H9 (cell line): ENCODE measurements at regions not wholly inside any gene's neighbourhood (a gene's known extent, or its start where the extent isn't known, plus 50 kb on each side); places are given as distances from the start of the nearest gene placed in this dataset.

Experiments
- DNase-seq: peaks from one replicate; pipeline ENCODE4 v3.0.0-alpha.2; 2017
- H2AFZ ChIP-seq: one replicate; pipeline ENCODE4 v1.6.1; 2013; ENCODE audit warnings: mild to moderate bottlenecking, low read length, control low read depth, moderate library complexity
- H2AK5ac ChIP-seq: 2 replicates; pipeline ENCODE4 v1.6.1; 2013; ENCODE audit warnings: low read length, control low read depth, mixed read lengths; ENCODE audit not compliant: insufficient read length
- H2BK120ac ChIP-seq: one replicate; pipeline ENCODE4 v1.6.1; 2013; ENCODE audit warnings: low read depth, mild to moderate bottlenecking, low read length, control low read depth, inconsistent platforms; ENCODE audit not compliant: poor library complexity, severe bottlenecking
- H2BK12ac ChIP-seq: 2 replicates; pipeline ENCODE4 v1.6.1; 2013; ENCODE audit warnings: low read length, control low read depth, mixed read lengths, low read depth; ENCODE audit not compliant: insufficient read length
- H2BK15ac ChIP-seq: 2 replicates; pipeline ENCODE4 v1.6.1; 2013; ENCODE audit warnings: low read depth, low read length, control low read depth
- H2BK20ac ChIP-seq: one replicate; pipeline ENCODE4 v1.6.1; 2013; ENCODE audit warnings: low read depth, mild to moderate bottlenecking, low read length, control low read depth, inconsistent platforms; ENCODE audit not compliant: poor library complexity, severe bottlenecking
- H2BK5ac ChIP-seq: 2 replicates; pipeline ENCODE4 v1.6.1; 2013; ENCODE audit warnings: low read length, control low read depth, mixed read lengths; ENCODE audit not compliant: insufficient read length
- H3K14ac ChIP-seq: 2 replicates; pipeline ENCODE4 v1.6.1; 2013; ENCODE audit warnings: low read length, control low read depth; ENCODE audit not compliant: insufficient read depth
- H3K18ac ChIP-seq: 2 replicates; pipeline ENCODE4 v1.6.1; 2013; ENCODE audit warnings: low read depth, mild to moderate bottlenecking, mixed read lengths, low read length, control low read depth; ENCODE audit not compliant: insufficient read length
- H3K23ac ChIP-seq: 2 replicates; pipeline ENCODE4 v1.6.1; 2013; ENCODE audit warnings: low read length, control low read depth, mixed read lengths, low read depth; ENCODE audit not compliant: insufficient read length
- H3K23me2 ChIP-seq: 2 replicates; pipeline ENCODE4 v1.6.1; 2013; ENCODE audit warnings: low read depth, mild to moderate bottlenecking, mixed read lengths, low read length, control low read depth; ENCODE audit not compliant: insufficient read length, poor library complexity, severe bottlenecking
- H3K27ac ChIP-seq: 2 replicates; pipeline ENCODE4 v1.5.1; 2013; ENCODE audit warnings: low read length, control low read depth, mixed read lengths, low read depth; ENCODE audit not compliant: insufficient read length
- H3K27me3 ChIP-seq: 2 replicates; pipeline ENCODE4 v1.6.1; 2013; ENCODE audit warnings: low read length, control low read depth, inconsistent platforms; ENCODE audit not compliant: insufficient read depth
- H3K4ac ChIP-seq: 2 replicates; pipeline ENCODE4 v1.6.1; 2013; ENCODE audit warnings: low read depth, mild to moderate bottlenecking, control low read depth, inconsistent platforms, low read length, moderate library complexity
- H3K4me1 ChIP-seq: 2 replicates; pipeline ENCODE4 v1.6.1; 2013; ENCODE audit warnings: low read length, control low read depth, inconsistent platforms; ENCODE audit not compliant: insufficient read depth
- H3K4me2 ChIP-seq: 2 replicates; pipeline ENCODE4 v1.6.1; 2013; ENCODE audit warnings: low read length, control low read depth, mixed read lengths; ENCODE audit not compliant: insufficient read length, insufficient read depth
- H3K56ac ChIP-seq: 2 replicates; pipeline ENCODE4 v1.6.1; 2013; ENCODE audit warnings: low read depth, mild to moderate bottlenecking, mixed read lengths, low read length, control low read depth; ENCODE audit not compliant: insufficient read length
- H3K79me1 ChIP-seq: 2 replicates; pipeline ENCODE4 v1.6.1; 2013; ENCODE audit warnings: low read depth, mild to moderate bottlenecking, moderate library complexity, low read length, control low read depth, inconsistent platforms; ENCODE audit not compliant: insufficient read depth, poor library complexity, severe bottlenecking
- H3K79me2 ChIP-seq: 2 replicates; pipeline ENCODE4 v1.6.1; 2013; ENCODE audit warnings: low read length, control low read depth, inconsistent platforms; ENCODE audit not compliant: insufficient read depth
- H3K9ac ChIP-seq: 2 replicates; pipeline ENCODE4 v1.6.1; 2013; ENCODE audit warnings: low read length, control low read depth, mixed read lengths; ENCODE audit not compliant: insufficient read length; ENCODE audit errors: extremely low read depth
- H3K9me3 ChIP-seq: one replicate; pipeline ENCODE4 v1.6.1; 2013; ENCODE audit warnings: low read depth, low read length, inconsistent platforms; ENCODE audit not compliant: control insufficient read depth
- H3T11ph ChIP-seq: one replicate; pipeline ENCODE4 v1.6.1; 2013; ENCODE audit warnings: mild to moderate bottlenecking, low read length, control low read depth, inconsistent platforms
- H4K20me1 ChIP-seq: one replicate; pipeline ENCODE4 v1.6.1; 2013; ENCODE audit not compliant: control insufficient read depth, insufficient read length, insufficient read depth
- H4K5ac ChIP-seq: 2 replicates; pipeline ENCODE4 v1.6.1; 2013; ENCODE audit warnings: low read depth, mild to moderate bottlenecking, mixed read lengths, low read length, control low read depth; ENCODE audit not compliant: insufficient read length
- H4K8ac ChIP-seq: replicated peaks from 2 replicates; pipeline ENCODE4 v1.6.1; 2013; ENCODE audit warnings: low read length, control low read depth, mixed read lengths, low read depth; ENCODE audit not compliant: insufficient read length
- H4K91ac ChIP-seq: 2 replicates; pipeline ENCODE4 v1.6.1; 2013; ENCODE audit warnings: low read depth, mild to moderate bottlenecking, moderate library complexity, mixed read lengths, low read length, control low read depth; ENCODE audit not compliant: insufficient read length
- H3K27ac Mint-ChIP-seq, 3 experiments: 2 replicates in 2 of 3; 3 replicates in 1 of 3; pipeline ENCODE4 v1.8.0; 2020 to 2021; ENCODE audit warnings: mixed read lengths in 3 of 3, mild to moderate bottlenecking in 1 of 3, moderate library complexity in 1 of 3
- H3K27me3 Mint-ChIP-seq: 2 replicates; pipeline ENCODE4 v1.8.0; 2021; ENCODE audit warnings: low read depth, mild to moderate bottlenecking, moderate library complexity, mixed read lengths
- H3K36me3 Mint-ChIP-seq, 3 experiments: 2 replicates in 2 of 3; 3 replicates in 1 of 3; pipeline ENCODE4 v1.8.0; 2020 to 2021; ENCODE audit warnings: low read depth in 3 of 3, mixed read lengths in 3 of 3; ENCODE audit not compliant: insufficient read depth in 1 of 3
- H3K4me1 Mint-ChIP-seq, 2 experiments: 2 replicates each; pipeline ENCODE4 v1.8.0; 2020; ENCODE audit warnings: mixed read lengths in 2 of 2
- H3K4me3 Mint-ChIP-seq, 2 experiments: 2 replicates in 1 of 2; 3 replicates in 1 of 2; pipeline ENCODE4 v1.8.0; 2020 to 2021; ENCODE audit warnings: mild to moderate bottlenecking in 2 of 2, mixed read lengths in 2 of 2, moderate library complexity in 1 of 2
- H3K9me3 Mint-ChIP-seq, 2 experiments: 2 replicates in 1 of 2; 3 replicates in 1 of 2; pipeline ENCODE4 v1.8.0; 2020; ENCODE audit warnings: mild to moderate bottlenecking in 2 of 2, mixed read lengths in 2 of 2, moderate library complexity in 1 of 2
- WGBS: extraction: QIAGEN DNeasy Blood & Tissue Kit; methylation state at CpG from one replicate; pipeline ENCODE4 v1.1.7; 2013; ENCODE audit warnings: missing lambda C conversion rate, low lambda C conversion rate, mixed read lengths; ENCODE audit not compliant: insufficient read length; ENCODE audit errors: extremely low coverage; 5-methylcytosine and 5-hydroxymethylcytosine counted together
- TF ChIP-seq, protein P1 (sequence below): fragments of 200-600 bp; sonication (generic); conservative IDR thresholded peaks from 3 replicates; pipeline ENCODE4 v1.8.0; 2021; ENCODE audit warnings: antibody characterized with exemption, mild to moderate bottlenecking

DNA sequence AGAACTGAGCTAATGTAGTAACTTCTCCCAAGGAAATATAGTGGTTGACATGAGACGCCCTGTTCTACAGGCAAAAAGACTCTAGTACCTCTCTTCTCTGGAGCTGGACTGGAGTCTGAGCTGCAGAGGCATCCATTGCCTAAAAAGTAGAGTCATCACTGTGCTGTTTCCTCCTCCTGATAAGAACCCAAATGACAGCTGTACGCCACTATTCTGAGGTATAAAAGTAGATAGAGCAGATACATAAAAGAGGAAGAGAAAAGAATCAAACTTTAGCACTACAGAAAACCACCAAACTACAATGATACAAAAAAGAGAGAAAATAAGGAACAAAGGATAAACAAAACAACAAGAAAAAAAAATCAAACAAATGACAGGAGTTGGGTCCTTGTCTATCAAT, 1568.8 kb downstream of the PLA2G4A start:
- no peaks in the 10 kb centered on the region for H3K4me1 Mint-ChIP-seq
- Histone ChIP-seq H3K4me1 (no peaks in the 10 kb centered on the region), H4K8ac (no peak overlapping the region), H2AK5ac (no peak overlapping the region), H2BK5ac (no peak overlapping the region), H2BK20ac (no peak overlapping the region), H3K79me2 (no peaks in the 10 kb centered on the region), H4K5ac (no peak overlapping the region), H4K91ac (no peak overlapping the region), H2BK120ac (no peak overlapping the region), H3K18ac (no peak overlapping the region), H3K56ac (no peak overlapping the region), H3K27me3 (no peaks in the 10 kb centered on the region), H3K9me3 (no peaks in the 10 kb centered on the region), H4K20me1 (no peaks in the 10 kb centered on the region), H3K4me2 (no peak overlapping the region), H3K14ac (no peak overlapping the region), H3K23me2 (no peaks in the 10 kb centered on the region), H2BK15ac (no peak overlapping the region), H2BK12ac (no peak overlapping the region), H3T11ph (no peak overlapping the region), H3K27ac (no peak overlapping the region), H2AFZ (no peak overlapping the region), H3K4ac (no peak overlapping the region), H3K79me1 (no peaks in the 10 kb centered on the region), H3K23ac (no peak overlapping the region), H3K9ac (no peak overlapping the region)
- H3K27ac Mint-ChIP-seq: no peak overlapping the region
- H3K36me3 Mint-ChIP-seq: no peaks in the 10 kb centered on the region; a peak in 1 of 7 replicates
- H3K4me3 Mint-ChIP-seq: no peak overlapping the region; a peak in 1 of 5 replicates
- TF ChIP-seq, protein P1, sequence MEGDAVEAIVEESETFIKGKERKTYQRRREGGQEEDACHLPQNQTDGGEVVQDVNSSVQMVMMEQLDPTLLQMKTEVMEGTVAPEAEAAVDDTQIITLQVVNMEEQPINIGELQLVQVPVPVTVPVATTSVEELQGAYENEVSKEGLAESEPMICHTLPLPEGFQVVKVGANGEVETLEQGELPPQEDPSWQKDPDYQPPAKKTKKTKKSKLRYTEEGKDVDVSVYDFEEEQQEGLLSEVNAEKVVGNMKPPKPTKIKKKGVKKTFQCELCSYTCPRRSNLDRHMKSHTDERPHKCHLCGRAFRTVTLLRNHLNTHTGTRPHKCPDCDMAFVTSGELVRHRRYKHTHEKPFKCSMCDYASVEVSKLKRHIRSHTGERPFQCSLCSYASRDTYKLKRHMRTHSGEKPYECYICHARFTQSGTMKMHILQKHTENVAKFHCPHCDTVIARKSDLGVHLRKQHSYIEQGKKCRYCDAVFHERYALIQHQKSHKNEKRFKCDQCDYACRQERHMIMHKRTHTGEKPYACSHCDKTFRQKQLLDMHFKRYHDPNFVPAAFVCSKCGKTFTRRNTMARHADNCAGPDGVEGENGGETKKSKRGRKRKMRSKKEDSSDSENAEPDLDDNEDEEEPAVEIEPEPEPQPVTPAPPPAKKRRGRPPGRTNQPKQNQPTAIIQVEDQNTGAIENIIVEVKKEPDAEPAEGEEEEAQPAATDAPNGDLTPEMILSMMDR: no peak
- no peaks in the 10 kb centered on the region for H3K27me3 Mint-ChIP-seq
- H3K9me3 Mint-ChIP-seq: peaks cover 4 to 5% of the 10 kb centered on the region in 2 experiments; a peak in 2 of 5 replicates
- no CpG with 5 or more reads among the region's 2 CpGs for WGBS
- no peak for DNase-seq
